Testis (tissue), 2 donors: ENCODE measurements at regions not wholly inside any gene's neighbourhood (a gene's known extent, or its start where the extent isn't known, plus 50 kb on each side); places are given as distances from the start of the nearest gene placed in this dataset.

Experiments used
- DNase-seq: peaks from one replicate; pipeline ENCODE4 v3.0.0-alpha.2; 2019
- H3K27ac ChIP-seq, 2 donors: fragments of 200-600 bp; sonication (generic); one replicate each; pipeline ENCODE4 v1.5.1; 2019
- H3K27me3 ChIP-seq: fragments of 200-600 bp; sonication (generic); one replicate; pipeline ENCODE4 v1.5.1; 2019
- H3K36me3 ChIP-seq: fragments of 200-600 bp; sonication (generic); one replicate; pipeline ENCODE4 v1.5.1; 2017; ENCODE audit warnings: low read depth; ENCODE audit errors: missing control alignments
- H3K4me1 ChIP-seq: fragments of 200-600 bp; sonication (generic); one replicate; pipeline ENCODE4 v1.5.1; 2019
- H3K4me3 ChIP-seq, 2 donors: fragments of 200-600 bp; sonication (generic); one replicate each; pipeline ENCODE4 v1.5.1; 2017 to 2019
- H3K9me3 ChIP-seq: fragments of 200-600 bp; sonication (generic); one replicate; pipeline ENCODE4 v1.5.1; 2017
- POLR2A ChIP-seq: fragments of 450-650 bp; IDR thresholded peaks from one replicate; pipeline ENCODE4 v1.6.1; 2017; ENCODE audit warnings: antibody characterized with exemption, mild to moderate bottlenecking, moderate library complexity
- WGBS, 2 donors: methylation state at CpG; one replicate each; pipeline ENCODE4 v1.1.5; 2018; 5-methylcytosine and 5-hydroxymethylcytosine counted together
- intact Hi-C: fragments of 100-400 bp; cut with DNase I; formaldehyde crosslinking; loops from one replicate; pipeline ENCODE4 v1.15.1; 2023; ENCODE audit warnings: low total_unique reads
- TF ChIP-seq, protein P1 (sequence below), 3 experiments: fragments of 450-650 bp in 2 of 3; fragments of 200-600 bp in 1 of 3; sonication (generic) in 1 of 3; IDR thresholded peaks; one replicate each; pipeline ENCODE4 v1.5.1; 2016 to 2019; ENCODE audit warnings: antibody characterized with exemption in 3 of 3, mild to moderate bottlenecking in 2 of 3, moderate library complexity in 1 of 3

GRCh38 chr2:51158251-51158650 lies 126.3 kb upstream of the NRXN1 start:
- 90 to 96% methylated on average over 1 of the region's 1 CpG for WGBS, 2 donors
- intact Hi-C loops, result no loop called here
- no peak overlapping the region for H3K27ac ChIP-seq
- no peaks in the 10 kb centered on the region for H3K9me3 ChIP-seq
- H3K27me3 ChIP-seq, result no peaks in the 10 kb centered on the region
- H3K4me1 ChIP-seq, result no peaks in the 10 kb centered on the region
- no peaks in the 10 kb centered on the region for H3K36me3 ChIP-seq
- no peak overlapping the region for H3K4me3 ChIP-seq
- no peak for TF ChIP-seq POLR2A
- TF ChIP-seq, protein P1, sequence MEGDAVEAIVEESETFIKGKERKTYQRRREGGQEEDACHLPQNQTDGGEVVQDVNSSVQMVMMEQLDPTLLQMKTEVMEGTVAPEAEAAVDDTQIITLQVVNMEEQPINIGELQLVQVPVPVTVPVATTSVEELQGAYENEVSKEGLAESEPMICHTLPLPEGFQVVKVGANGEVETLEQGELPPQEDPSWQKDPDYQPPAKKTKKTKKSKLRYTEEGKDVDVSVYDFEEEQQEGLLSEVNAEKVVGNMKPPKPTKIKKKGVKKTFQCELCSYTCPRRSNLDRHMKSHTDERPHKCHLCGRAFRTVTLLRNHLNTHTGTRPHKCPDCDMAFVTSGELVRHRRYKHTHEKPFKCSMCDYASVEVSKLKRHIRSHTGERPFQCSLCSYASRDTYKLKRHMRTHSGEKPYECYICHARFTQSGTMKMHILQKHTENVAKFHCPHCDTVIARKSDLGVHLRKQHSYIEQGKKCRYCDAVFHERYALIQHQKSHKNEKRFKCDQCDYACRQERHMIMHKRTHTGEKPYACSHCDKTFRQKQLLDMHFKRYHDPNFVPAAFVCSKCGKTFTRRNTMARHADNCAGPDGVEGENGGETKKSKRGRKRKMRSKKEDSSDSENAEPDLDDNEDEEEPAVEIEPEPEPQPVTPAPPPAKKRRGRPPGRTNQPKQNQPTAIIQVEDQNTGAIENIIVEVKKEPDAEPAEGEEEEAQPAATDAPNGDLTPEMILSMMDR (IDR thresholded peaks at IDR 0.05), result no peak
- DNase-seq, result no peak

GRCh38 chr2:51153236-51153635 lies 121.3 kb upstream of the NRXN1 start:
- TF ChIP-seq POLR2A, result no peak
- TF ChIP-seq, protein P1 (IDR thresholded peaks at IDR 0.05), result no peak
- intact Hi-C loops, result no loop called here
- H3K4me3 ChIP-seq, result no peak overlapping the region
- H3K27me3 ChIP-seq, result no peaks in the 10 kb centered on the region
- H3K4me1 ChIP-seq, result no peaks in the 10 kb centered on the region
- no peak for DNase-seq
- H3K27ac ChIP-seq, result no peak overlapping the region
- H3K36me3 ChIP-seq, result no peaks in the 10 kb centered on the region
- no peaks in the 10 kb centered on the region for H3K9me3 ChIP-seq

GRCh38 chr2:51151490-51152140 lies 119.7 kb upstream of the NRXN1 start:
- no peak overlapping the region for H3K4me3 ChIP-seq
- intact Hi-C loops, result no loop called here
- no peaks in the 10 kb centered on the region for H3K27me3 ChIP-seq
- DNase-seq, result no peak
- H3K9me3 ChIP-seq, result no peaks in the 10 kb centered on the region
- no peak for TF ChIP-seq POLR2A
- TF ChIP-seq, protein P1 (IDR thresholded peaks at IDR 0.05), result no peak
- no peak overlapping the region for H3K27ac ChIP-seq
- H3K4me1 ChIP-seq, result no peaks in the 10 kb centered on the region
- WGBS, 2 donors, result 89 to 96% methylated on average over 13 to 30 of the region's 30 CpGs
- H3K36me3 ChIP-seq, result no peaks in the 10 kb centered on the region

DNA sequence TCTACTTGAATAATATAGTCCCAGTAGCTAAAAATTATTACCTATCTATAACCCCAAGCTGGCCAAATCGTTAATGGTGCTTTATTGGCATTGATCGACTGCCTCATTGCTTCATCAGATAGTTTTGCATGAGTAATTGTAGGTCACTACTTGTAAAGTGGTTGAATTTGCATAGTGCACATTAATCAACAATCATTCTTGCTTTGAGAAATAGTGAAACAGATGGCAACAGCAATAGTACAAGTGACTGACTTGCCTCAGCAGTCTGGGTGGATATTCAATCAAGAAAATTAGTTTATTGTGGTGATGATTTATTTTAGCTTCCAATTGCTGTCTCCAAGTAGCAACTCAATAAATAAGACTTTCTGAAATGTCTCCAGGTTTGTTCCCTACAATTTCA lies 117.8 kb upstream of the NRXN1 start:
- intact Hi-C loops, result no loop called here
- Histone ChIP-seq H3K36me3 (no peaks in the 10 kb centered on the region), H3K27me3 (no peaks in the 10 kb centered on the region), H3K27ac (no peak overlapping the region), H3K4me1 (no peaks in the 10 kb centered on the region), H3K4me3 (no peak overlapping the region), H3K9me3 (no peaks in the 10 kb centered on the region)
- 83 to 92% methylated on average over 2 of the region's 2 CpGs for WGBS, 2 donors
- no peak for DNase-seq
- TF ChIP-seq, protein P1 (IDR thresholded peaks at IDR 0.05), result no peak

DNA sequence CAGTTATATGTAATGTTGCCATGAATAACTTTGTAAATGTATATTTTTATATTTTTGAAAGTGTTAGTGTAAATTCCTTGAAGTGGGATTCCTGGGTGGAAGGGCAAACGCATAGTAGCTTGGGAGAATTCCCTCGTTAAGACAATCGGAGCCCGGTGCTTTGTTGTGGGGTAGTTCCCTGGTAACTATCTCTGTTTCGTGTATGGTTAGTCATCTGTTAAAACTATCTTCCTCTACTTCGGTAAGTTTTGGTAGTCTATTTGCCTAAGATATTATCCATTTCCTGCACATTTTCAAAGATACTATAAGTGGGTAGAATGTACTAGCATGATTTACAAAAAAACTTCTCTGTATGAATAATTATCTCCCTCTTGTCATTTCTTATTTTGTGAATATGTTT lies 113.8 kb upstream of the NRXN1 start:
- no peaks in the 10 kb centered on the region for H3K27me3 ChIP-seq
- H3K9me3 ChIP-seq, result no peaks in the 10 kb centered on the region
- intact Hi-C loops, result no loop called here
- TF ChIP-seq, protein P1 (IDR thresholded peaks at IDR 0.05), result no peak
- no peak for TF ChIP-seq POLR2A
- H3K4me1 ChIP-seq, result no peaks in the 10 kb centered on the region
- H3K27ac ChIP-seq, result no peak overlapping the region
- 77 to 78% methylated on average over 6 of the region's 6 CpGs for WGBS, 2 donors
- DNase-seq, result no peak
- H3K36me3 ChIP-seq, result no peaks in the 10 kb centered on the region
- no peak overlapping the region for H3K4me3 ChIP-seq
